ENCODE measurements at regions not wholly inside any gene's neighbourhood (a gene's known extent, or its start where the extent isn't known, plus 50 kb on each side); places are given as distances from the start of the nearest gene placed in this dataset.

DNA sequence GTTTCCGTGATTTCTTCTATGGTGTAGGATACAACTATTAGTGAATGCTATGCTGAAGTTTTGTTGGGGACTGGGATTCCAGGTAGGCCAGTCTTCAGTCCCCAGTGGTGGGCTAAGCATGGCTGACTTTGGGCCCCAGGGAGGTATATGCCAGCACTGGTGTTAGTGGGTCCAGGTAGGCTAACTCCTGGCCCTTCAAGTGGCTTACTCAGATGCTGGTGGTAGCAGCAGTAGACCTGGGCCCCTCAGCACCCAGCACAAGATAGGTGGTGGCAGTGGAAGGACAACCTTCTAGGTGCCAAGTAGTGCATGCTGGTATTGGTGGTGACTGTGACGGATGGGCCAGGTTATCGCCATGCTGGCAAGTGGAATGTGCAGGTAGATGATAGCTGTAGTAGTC, 955.1 kb downstream of the TMTC2 start:
- POLR2A ChIA-PET: no interaction called here
- Mint-ChIP-seq H3K27ac (no peak overlapping the region), H3K9me3 (peaks cover 0 to 15% (median 5%) of the 10 kb centered on the region in 11 donors), H3K4me3 (no peak overlapping the region), H3K4me1 (no peaks in the 10 kb centered on the region), H3K36me3 (no peaks in the 10 kb centered on the region), H3K27me3 (peaks cover 0 to 6% (median 0%) of the 10 kb centered on the region in 5 donors)
- no peaks in the 10 kb centered on the region for H3K27me3 ChIP-seq (ENCODE audit: control insufficient read depth in 2 of 2, insufficient read depth in 2 of 2, low read length in 2 of 2)
- no peak overlapping the region for H3K27ac ChIP-seq (ENCODE audit: low read depth, low read length)
- CTCF ChIA-PET: no interaction called here
- no peak for ATAC-seq
- H3K9me3 ChIP-seq (ENCODE audit: control insufficient read depth in 2 of 3, low read length in 3 of 3): no peaks in the 10 kb centered on the region
- no peaks in the 10 kb centered on the region for H3K36me3 ChIP-seq (ENCODE audit: control insufficient read depth in 2 of 3, insufficient read depth in 3 of 3, low read length in 3 of 3)
- no peak for DNase-seq
- no peaks in the 10 kb centered on the region for H3K4me1 ChIP-seq (ENCODE audit: control insufficient read depth in 2 of 2, insufficient read depth in 2 of 2, low read length in 2 of 2)
- intact Hi-C loops (cut with micrococcal nuclease): no loop called here
- no peak overlapping the region for H3K4me3 ChIP-seq (ENCODE audit: low read length)

DNA sequence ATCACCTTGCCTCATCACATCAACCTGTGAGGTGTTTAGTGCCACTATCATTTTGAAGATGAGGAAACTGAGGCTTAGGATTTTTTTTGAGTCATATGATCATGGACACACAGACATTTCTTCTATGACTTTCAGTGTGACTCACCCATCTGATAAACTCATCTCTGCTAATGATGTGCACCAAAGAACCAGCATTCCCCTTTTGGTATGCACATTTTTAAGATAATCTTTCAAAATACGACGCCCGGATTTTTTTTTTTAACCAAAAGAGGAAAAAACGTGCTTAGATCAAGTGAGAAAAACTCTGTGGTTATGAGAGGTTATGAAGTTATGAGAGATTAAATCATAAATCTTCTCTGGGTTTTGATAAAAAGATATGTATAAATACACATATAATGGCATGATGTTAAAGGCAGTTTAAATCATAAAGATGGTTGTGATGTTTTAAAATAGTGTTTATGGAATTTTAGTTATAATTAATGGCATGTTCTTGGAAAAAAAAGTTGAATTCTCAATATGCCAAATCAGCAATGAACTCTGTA, 948.1 kb downstream of the TMTC2 start:
- Histone ChIP-seq H3K4me1 (ENCODE audit: control insufficient read depth in 2 of 2, insufficient read depth in 2 of 2, low read length in 2 of 2) (no peaks in the 10 kb centered on the region), H3K27ac (ENCODE audit: low read depth, low read length) (no peak overlapping the region), H3K4me3 (ENCODE audit: low read length) (no peak overlapping the region), H3K9me3 (ENCODE audit: control insufficient read depth in 2 of 3, low read length in 3 of 3) (no peaks in the 10 kb centered on the region), H3K36me3 (ENCODE audit: control insufficient read depth in 2 of 3, insufficient read depth in 3 of 3, low read length in 3 of 3) (no peaks in the 10 kb centered on the region), H3K27me3 (ENCODE audit: control insufficient read depth in 2 of 2, insufficient read depth in 2 of 2, low read length in 2 of 2) (no peaks in the 10 kb centered on the region)
- H3K4me3 Mint-ChIP-seq: no peak overlapping the region
- no peak for ATAC-seq
- no peak overlapping the region for H3K27ac Mint-ChIP-seq
- CTCF ChIA-PET: no interaction called here
- H3K36me3 Mint-ChIP-seq: no peaks in the 10 kb centered on the region
- no peaks in the 10 kb centered on the region for H3K4me1 Mint-ChIP-seq
- H3K9me3 Mint-ChIP-seq: peaks cover 0 to 9% (median 2%) of the 10 kb centered on the region in 11 donors
- no peak for DNase-seq
- POLR2A ChIA-PET: no interaction called here
- H3K27me3 Mint-ChIP-seq: no peaks in the 10 kb centered on the region
- intact Hi-C loops (cut with micrococcal nuclease): no loop called here

DNA sequence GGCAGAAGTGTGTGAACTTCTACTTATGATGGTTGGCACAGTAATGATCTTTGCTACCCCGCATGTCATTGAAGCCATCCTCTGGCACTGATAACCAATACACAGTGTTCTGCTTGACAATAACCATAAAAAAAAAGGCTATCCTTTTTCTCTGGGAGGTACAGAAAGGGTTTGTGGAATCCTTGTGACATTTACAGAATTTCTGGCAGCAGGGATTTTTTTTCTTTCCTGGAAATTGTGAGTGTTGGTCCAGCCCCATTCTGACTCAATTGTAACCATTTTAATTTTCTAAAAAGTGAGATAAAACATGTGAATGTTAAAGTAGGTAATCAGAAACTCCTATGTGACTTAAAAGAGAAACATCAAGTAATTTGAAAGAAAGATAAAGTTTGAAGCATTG, 943.8 kb downstream of the TMTC2 start:
- no peaks in the 10 kb centered on the region for H3K27me3 ChIP-seq (ENCODE audit: control insufficient read depth in 2 of 2, insufficient read depth in 2 of 2, low read length in 2 of 2)
- DNase-seq (no peak), ATAC-seq (no peak)
- Mint-ChIP-seq H3K4me3 (no peak overlapping the region), H3K27ac (no peak overlapping the region), H3K4me1 (no peaks in the 10 kb centered on the region), H3K27me3 (no peaks in the 10 kb centered on the region), H3K36me3 (no peaks in the 10 kb centered on the region), H3K9me3 (peaks cover 0 to 10% (median 3%) of the 10 kb centered on the region in 11 donors)
- H3K4me1 ChIP-seq (ENCODE audit: control insufficient read depth in 2 of 2, insufficient read depth in 2 of 2, low read length in 2 of 2): no peaks in the 10 kb centered on the region
- H3K36me3 ChIP-seq (ENCODE audit: control insufficient read depth in 2 of 3, insufficient read depth in 3 of 3, low read length in 3 of 3): no peaks in the 10 kb centered on the region
- POLR2A ChIA-PET: no interaction called here
- intact Hi-C loops (cut with micrococcal nuclease): no loop called here
- H3K4me3 ChIP-seq (ENCODE audit: low read length): no peak overlapping the region
- no peaks in the 10 kb centered on the region for H3K9me3 ChIP-seq (ENCODE audit: control insufficient read depth in 2 of 3, low read length in 3 of 3)
- no peak overlapping the region for H3K27ac ChIP-seq (ENCODE audit: low read depth, low read length)
- CTCF ChIA-PET: no interaction called here

DNA sequence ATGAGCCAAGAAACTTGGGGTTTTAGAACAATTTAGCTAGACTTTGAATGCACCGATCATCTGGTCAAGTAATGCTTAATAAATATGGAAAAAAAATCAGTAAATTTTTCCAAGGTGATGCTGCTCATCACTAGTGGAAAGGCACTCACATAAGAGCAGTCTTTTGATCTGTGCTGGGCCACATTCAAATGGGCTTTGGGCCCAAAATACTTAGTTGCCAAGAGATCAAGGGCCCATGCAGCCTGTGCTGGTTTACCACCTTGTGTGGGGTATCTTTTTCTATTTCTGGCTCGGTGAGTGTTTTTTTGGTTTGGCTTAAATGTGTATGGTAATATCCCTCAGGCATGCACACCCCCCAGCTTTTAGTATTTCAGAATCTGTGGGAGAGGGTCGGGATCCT, 943.2 kb downstream of the TMTC2 start:
- no peak overlapping the region for H3K27ac Mint-ChIP-seq
- H3K4me3 ChIP-seq (ENCODE audit: low read length): no peak overlapping the region
- ChIA-PET CTCF (no interaction called here), POLR2A (no interaction called here)
- no peak for DNase-seq
- no peaks in the 10 kb centered on the region for H3K4me1 Mint-ChIP-seq
- H3K27me3 Mint-ChIP-seq: no peaks in the 10 kb centered on the region
- H3K36me3 ChIP-seq (ENCODE audit: control insufficient read depth in 2 of 3, insufficient read depth in 3 of 3, low read length in 3 of 3): no peaks in the 10 kb centered on the region
- intact Hi-C loops (cut with micrococcal nuclease): no loop called here
- H3K36me3 Mint-ChIP-seq: no peaks in the 10 kb centered on the region
- no peak overlapping the region for H3K27ac ChIP-seq (ENCODE audit: low read depth, low read length)
- no peaks in the 10 kb centered on the region for H3K4me1 ChIP-seq (ENCODE audit: control insufficient read depth in 2 of 2, insufficient read depth in 2 of 2, low read length in 2 of 2)
- no peak overlapping the region for H3K4me3 Mint-ChIP-seq
- peaks cover 0 to 10% (median 3%) of the 10 kb centered on the region in 11 donors for H3K9me3 Mint-ChIP-seq
- no peak for ATAC-seq
- H3K27me3 ChIP-seq (ENCODE audit: control insufficient read depth in 2 of 2, insufficient read depth in 2 of 2, low read length in 2 of 2): no peaks in the 10 kb centered on the region
- H3K9me3 ChIP-seq (ENCODE audit: control insufficient read depth in 2 of 3, low read length in 3 of 3): no peaks in the 10 kb centered on the region

DNA sequence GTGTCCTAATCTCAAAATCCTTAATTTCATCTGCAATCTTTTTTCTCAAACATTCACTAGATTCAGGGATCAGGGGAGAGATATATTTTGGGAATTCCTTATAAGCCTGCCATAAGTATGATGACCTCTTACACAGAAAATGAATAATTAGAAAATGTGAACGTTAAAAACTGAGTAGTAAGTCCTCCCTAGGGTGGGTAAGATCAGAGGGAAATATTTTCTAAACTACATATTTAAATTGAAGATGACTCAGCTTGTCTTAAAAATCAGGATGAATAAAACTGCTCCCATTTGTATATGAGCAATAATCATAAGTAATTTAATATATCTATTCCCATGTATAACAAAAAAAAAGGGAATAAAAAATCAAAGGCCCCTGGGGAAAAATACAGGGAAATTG, 935.5 kb downstream of the TMTC2 start:
- no peaks in the 10 kb centered on the region for H3K4me1 Mint-ChIP-seq
- Histone ChIP-seq H3K4me1 (ENCODE audit: control insufficient read depth in 2 of 2, insufficient read depth in 2 of 2, low read length in 2 of 2) (no peaks in the 10 kb centered on the region), H3K36me3 (ENCODE audit: control insufficient read depth in 2 of 3, insufficient read depth in 3 of 3, low read length in 3 of 3) (no peaks in the 10 kb centered on the region), H3K9me3 (ENCODE audit: control insufficient read depth in 2 of 3, low read length in 3 of 3) (no peaks in the 10 kb centered on the region), H3K4me3 (ENCODE audit: low read length) (no peak overlapping the region), H3K27ac (ENCODE audit: low read depth, low read length) (no peak overlapping the region), H3K27me3 (ENCODE audit: control insufficient read depth in 2 of 2, insufficient read depth in 2 of 2, low read length in 2 of 2) (no peaks in the 10 kb centered on the region)
- POLR2A ChIA-PET: no interaction called here
- H3K27ac Mint-ChIP-seq: no peak overlapping the region
- intact Hi-C loops (cut with micrococcal nuclease): no loop called here
- no peak overlapping the region for H3K4me3 Mint-ChIP-seq
- no peaks in the 10 kb centered on the region for H3K36me3 Mint-ChIP-seq
- H3K27me3 Mint-ChIP-seq: no peaks in the 10 kb centered on the region
- CTCF ChIA-PET: no interaction called here
- DNase-seq: no peak
- peaks cover 0 to 2% (median 0%) of the 10 kb centered on the region in 11 donors for H3K9me3 Mint-ChIP-seq
- no peak for ATAC-seq

DNA sequence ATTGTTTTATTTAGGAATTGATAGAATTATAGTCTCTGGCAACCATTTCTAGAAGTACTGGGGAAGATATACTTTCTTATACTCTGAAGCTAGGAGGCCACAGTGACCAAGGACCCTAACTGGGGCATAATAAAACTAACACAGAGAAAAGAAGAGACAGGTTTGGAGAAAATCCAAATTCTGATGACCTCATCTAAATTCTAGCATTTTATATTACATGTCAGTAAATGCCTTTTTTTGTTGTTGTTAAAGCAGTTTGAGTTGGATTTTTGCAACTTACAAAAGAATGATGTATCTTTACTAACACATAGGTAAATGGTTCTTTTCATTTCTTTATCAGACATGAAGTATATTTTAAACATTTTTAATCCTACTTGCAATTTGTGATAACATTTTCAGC, 933.3 kb downstream of the TMTC2 start:
- no peaks in the 10 kb centered on the region for H3K27me3 Mint-ChIP-seq
- intact Hi-C loops (cut with micrococcal nuclease): no loop called here

DNA sequence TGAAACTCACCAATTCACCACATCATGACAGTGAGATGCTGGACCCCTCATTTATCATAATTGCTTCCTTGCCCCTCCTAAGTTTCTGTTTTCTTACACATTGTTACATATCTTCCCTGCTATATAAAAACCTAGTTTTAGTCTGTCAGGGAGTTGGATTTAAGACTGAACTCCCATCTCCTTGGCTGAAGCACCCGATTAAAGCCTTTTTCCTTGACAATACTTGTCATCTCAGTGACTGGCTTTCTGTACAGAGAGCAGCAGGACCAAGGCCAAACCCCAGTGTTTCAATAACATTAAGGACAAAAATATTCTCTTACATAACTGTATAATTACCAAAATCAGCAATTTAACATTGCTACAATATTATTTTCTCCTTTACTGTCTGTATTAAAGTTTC, 928.4 kb downstream of the TMTC2 start:
- no peaks in the 10 kb centered on the region for H3K27me3 Mint-ChIP-seq
- no peak overlapping the region for H3K27ac Mint-ChIP-seq
- ATAC-seq (no peak), DNase-seq (no peak)
- intact Hi-C loops (cut with micrococcal nuclease): no loop called here
- ChIA-PET POLR2A (no interaction called here), CTCF (no interaction called here)
- peaks cover 0 to 21% (median 4%) of the 10 kb centered on the region in 11 donors for H3K9me3 Mint-ChIP-seq
- H3K36me3 Mint-ChIP-seq: no peaks in the 10 kb centered on the region
- Histone ChIP-seq H3K36me3 (ENCODE audit: control insufficient read depth in 2 of 3, insufficient read depth in 3 of 3, low read length in 3 of 3) (no peaks in the 10 kb centered on the region), H3K4me1 (ENCODE audit: control insufficient read depth in 2 of 2, insufficient read depth in 2 of 2, low read length in 2 of 2) (no peaks in the 10 kb centered on the region), H3K9me3 (ENCODE audit: control insufficient read depth in 2 of 3, low read length in 3 of 3) (no peaks in the 10 kb centered on the region), H3K27ac (ENCODE audit: low read depth, low read length) (no peak overlapping the region), H3K4me3 (ENCODE audit: low read length) (no peak overlapping the region), H3K27me3 (ENCODE audit: control insufficient read depth in 2 of 2, insufficient read depth in 2 of 2, low read length in 2 of 2) (no peaks in the 10 kb centered on the region)
- H3K4me3 Mint-ChIP-seq: no peak overlapping the region
- H3K4me1 Mint-ChIP-seq: no peaks in the 10 kb centered on the region

More for the DNA sequence above, 933.3 kb downstream of the TMTC2 start:
- Histone ChIP-seq H3K27ac (ENCODE audit: low read depth, low read length) (no peak overlapping the region), H3K9me3 (ENCODE audit: control insufficient read depth in 2 of 3, low read length in 3 of 3) (no peaks in the 10 kb centered on the region), H3K4me3 (ENCODE audit: low read length) (no peak overlapping the region), H3K27me3 (ENCODE audit: control insufficient read depth in 2 of 2, insufficient read depth in 2 of 2, low read length in 2 of 2) (no peaks in the 10 kb centered on the region), H3K4me1 (ENCODE audit: control insufficient read depth in 2 of 2, insufficient read depth in 2 of 2, low read length in 2 of 2) (no peaks in the 10 kb centered on the region), H3K36me3 (ENCODE audit: control insufficient read depth in 2 of 3, insufficient read depth in 3 of 3, low read length in 3 of 3) (no peaks in the 10 kb centered on the region)
- ChIA-PET CTCF (no interaction called here), POLR2A (no interaction called here)
- DNase-seq (no peak), ATAC-seq (no peak)
- no peak overlapping the region for H3K27ac Mint-ChIP-seq
- H3K9me3 Mint-ChIP-seq: peaks cover 0 to 4% (median 0%) of the 10 kb centered on the region in 11 donors
- H3K36me3 Mint-ChIP-seq: no peaks in the 10 kb centered on the region
- H3K4me1 Mint-ChIP-seq: no peaks in the 10 kb centered on the region
- H3K4me3 Mint-ChIP-seq: no peak overlapping the region
